NCI-H1105 (cell line): ENCODE measurements at regions not wholly inside any gene's neighbourhood (a gene's known extent, or its start where the extent isn't known, plus 50 kb on each side); places are given as distances from the start of the nearest gene placed in this dataset.
A peak's percentile ranks its signal among the peaks of the same experiment; 100 is the strongest.

Experiments used
- DNase-seq: peaks from one replicate; lab custom pipeline; 2025; lab: John Stamatoyannopoulos, UW

DNA sequence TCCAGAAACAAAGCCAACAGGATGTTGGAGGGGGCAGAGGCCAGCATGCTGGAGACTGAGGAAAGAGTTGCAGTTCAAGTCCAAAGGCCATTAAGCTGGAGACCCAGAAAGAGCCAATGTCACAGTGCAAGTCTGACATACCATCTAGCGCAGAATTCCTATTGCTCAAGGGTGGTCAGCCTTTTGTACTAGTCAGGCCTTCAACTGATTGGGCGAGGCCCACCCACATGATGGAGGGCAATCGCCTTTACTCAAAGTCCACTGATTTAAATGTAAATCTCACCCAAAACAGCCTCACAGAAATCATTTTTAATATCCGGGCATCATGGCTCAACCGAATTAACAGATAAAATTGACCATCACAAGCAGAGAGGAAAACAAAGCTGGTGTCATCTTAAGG lies 113.9 kb downstream of the RCN1 start:
- no peak for DNase-seq

DNA sequence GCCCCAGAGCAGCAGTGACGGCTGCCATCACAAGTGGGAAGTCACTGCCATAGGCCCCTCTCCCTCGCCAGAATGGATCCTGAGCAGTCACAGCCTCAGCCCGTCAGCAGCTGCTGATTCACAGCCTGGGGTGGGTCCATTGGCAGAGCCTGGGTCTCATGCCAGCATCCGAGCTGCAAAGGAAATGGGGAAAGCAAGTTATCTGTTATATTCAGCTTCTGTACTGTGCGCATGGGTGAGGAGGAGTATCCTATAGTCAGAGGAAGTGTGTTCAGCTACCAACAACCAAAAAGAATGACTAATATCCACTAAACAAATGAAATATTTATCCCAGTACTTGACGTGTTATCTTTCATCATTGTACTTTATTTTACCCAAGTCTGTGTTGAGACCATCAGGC lies 119.7 kb downstream of the RCN1 start:
- DNase-seq = no peak

DNA sequence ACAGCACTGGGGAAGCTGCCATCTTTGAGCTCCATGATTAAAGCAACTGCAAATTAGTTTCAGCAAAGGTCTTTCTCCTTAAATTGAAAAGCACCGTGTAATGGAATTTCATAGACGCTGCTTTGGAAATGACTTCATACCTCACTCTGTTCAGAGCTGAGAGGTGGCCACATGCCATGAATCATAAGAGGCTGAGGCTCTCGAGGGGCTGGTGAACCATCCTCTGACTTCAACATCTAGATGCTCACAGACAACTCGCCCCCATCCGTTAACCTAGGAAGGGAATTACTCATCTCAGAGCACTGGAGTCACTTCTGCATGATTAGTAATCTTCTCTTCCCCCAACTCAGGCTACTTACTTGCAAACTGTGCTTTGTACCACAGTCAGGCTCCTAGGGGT lies 122.3 kb downstream of the RCN1 start:
- DNase-seq = no peak

DNA sequence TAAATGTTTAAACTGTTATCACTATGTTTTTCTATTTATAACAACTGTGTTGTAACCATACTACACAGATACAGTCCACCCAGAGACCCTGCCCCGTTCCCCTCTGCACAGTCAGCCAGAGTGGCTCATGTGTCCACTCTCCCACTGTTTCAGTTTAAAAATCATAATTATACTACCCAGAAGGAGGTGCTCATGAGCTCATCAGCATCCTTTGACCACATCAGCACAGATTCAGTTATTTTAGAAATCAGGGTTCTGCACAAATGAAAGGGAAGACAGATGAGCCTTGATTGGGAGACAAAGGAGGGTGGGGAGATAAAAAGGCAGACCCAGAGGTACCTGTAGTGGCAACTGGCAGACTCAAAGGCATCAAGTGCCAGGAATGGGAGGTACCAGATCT lies 124.3 kb downstream of the RCN1 start:
- DNase-seq = no peak

DNA sequence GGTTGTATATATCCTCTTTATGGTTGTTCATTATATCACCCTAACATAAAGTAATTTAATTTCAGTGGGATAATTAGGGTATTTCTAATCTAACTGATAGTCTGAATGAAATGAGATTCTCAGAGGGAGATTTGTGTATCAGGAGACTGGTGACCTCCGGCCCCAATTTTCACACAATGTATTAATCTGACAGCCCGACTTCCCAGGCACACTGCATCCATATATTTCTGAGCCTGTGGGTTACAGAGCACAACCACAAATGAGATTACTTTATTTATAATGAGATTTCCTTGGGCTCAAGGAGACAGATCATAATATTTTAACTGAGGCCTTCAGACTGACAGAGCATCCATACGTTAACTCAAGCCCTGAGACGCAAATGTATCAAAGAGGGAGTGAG lies 125.9 kb downstream of the RCN1 start:
- no peak for DNase-seq

DNA sequence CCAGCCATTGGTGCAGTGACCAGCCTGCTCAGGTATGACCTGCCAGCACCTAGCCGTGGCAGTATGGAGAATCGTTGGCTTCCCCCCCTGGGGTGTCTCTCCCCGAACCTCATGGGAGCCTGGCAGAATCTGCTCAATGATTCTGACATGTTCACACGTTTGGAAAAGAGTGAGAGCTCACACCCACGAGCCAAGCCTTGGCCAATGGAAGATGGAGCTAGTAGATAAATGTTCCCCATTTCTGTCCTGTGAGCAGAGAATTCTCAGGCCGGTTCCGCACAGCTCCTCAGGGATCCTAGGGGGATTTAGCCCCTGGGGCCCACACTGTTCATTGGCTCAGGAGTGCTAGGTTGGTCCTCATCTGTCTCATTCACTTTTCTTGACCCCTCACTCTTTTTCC lies 128.4 kb downstream of the RCN1 start:
- no peak for DNase-seq

DNA sequence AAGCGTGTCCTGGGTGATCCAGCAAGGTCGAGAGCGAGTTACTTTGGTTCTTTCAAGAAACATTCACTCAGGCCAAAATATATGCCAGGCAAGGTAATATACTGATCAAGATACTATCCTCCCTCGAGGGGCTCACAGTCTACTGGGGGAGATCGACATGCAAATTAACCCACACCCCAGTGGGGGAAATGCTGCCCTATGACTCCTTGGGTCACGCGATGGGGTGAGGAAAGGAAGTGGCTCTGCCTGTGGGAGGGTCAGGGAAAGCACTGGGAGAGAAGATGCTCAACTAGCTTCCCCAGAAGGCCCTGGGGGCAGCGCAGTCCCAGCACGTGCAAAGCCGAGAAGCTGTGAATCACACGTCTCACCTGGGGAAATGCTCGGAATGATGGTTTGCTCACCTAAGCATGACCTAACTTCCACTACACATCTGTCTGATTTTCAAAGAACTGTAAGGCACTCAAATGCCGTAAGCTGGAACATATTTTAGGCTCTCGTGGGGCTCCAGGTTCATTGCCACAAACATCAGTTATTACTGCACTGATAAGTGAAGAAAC lies 130.7 kb downstream of the RCN1 start:
- DNase-seq = no peak

DNA sequence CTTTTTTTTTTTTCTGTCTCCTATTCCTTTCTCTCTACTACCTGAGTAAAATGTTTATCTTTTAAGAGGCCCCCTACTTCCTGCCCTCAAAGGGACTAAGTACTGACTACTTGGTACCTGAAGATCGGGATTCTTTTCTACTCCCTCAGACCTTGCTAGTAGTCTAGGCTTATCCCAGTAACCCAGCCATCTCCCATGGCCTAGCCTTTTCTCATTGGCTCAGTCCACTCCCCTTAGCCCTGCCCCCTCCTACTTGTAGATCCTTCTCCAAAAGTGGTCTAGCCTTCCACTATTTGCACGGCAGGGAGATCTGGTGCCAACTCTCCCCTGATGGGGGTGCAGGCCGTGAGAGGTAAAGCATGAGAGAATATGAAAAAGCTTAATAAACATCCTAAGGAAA lies 133.7 kb downstream of the RCN1 start:
- no peak for DNase-seq

DNA sequence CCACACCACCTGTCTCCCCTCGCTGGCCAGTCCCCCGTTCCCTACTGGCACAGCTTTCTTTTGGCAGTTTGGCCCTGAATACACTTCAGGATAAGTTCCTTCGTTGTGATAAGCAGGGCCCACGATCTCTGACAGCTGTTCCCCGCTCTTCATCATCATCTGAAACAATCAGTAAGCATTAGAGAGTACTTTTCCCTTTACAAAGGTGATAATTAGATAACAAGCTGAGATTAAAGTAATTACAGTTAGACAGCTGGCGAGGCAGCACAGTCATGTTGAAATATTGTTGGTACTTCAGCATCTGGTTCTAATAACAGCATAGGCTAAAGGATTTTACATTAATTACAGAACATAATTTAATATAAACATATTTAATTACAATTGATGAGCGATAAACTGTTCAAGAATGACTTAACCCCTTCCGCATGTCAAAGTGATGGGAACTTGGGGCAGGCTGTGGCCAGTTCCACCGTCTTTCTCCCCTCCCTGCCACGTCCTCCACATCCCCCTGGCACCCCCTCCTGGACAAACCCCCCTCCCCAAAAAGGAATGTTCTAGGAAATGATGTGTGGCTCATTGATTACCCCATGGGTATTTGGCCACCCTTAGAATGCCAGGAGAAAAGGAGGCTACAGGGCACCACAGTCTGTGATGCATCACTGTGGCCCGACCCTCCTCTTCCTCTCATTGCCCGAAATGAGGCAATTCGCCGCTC lies 134.9 kb downstream of the RCN1 start:
- peak; percentile 80 for DNase-seq

DNA sequence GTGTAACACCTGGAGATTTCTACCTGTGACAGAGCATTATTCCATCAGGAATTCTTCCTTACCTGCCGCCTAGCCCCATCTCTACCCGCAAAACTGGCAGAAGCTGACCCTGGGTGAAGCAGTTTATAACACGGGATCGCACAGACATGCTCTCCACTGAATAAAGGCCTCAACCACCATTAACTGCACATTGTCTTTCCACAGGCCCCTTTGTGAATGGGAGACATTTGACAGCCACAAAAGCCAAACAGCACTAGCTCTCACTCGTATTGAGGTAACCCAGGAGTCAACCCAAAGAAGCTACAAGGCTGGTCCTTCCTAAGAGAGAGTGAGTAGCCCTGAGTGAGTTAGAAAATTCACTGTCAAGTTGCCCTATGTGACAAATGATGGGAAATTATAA lies 135.6 kb downstream of the RCN1 start:
- DNase-seq = no peak

DNA sequence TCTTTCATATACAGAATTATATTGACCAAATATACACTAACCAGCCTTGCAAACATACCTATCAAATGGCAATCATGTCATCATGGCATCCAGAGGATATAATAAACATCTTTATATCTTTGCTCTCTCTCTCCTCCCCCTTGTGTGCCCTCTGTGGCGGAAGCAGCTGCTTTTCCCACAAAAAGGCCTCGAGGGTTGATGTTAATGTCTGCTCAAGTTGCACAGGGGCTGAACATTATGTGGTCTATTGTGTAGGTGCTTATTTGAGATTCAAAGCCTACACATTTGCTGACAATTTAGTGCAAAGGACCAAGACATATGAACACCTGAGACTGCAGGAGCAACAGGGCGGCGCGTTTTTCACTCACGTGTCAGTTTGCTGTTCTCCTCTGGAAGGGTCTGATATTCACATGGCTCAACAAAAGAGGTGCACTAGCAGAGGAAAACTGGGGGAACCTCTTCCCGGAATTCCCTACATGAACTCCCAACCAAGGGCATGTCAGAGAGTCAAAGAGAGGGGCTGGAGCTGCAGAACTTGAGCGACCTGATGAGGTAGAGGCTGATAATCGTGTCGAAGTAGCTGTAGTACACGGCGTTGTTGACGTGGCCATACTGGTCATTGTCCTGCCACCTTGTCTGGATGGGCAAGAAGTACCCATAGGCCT lies 138.8 kb downstream of the RCN1 start:
- no peak for DNase-seq

DNA sequence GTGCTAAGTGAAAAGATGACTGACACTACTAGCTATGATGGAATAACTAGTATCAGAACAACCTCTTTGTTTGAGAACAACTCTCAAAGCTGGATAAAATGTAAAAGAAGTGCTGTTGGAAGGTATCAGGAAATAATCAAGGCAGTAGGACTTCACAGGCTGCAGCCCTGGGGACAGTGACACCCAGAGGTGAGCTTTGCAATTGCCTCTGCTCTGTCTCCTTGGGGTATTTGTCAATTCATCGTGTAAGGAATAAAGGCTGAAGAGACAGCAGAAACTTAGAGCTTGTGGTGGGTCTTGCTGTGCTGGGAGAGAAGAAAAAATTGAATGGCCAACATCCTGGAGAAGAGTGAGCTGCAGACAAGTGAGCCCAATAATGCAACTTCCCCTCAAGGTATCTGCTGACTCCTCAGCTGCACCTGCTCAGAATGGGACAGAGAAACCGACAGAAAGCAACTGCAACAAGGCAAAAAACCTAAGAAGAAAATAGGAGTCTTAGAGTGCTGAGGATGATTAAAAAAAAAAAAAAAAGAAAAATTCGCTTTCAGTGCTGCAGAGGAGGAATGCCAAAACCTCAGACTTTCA lies 141.1 kb downstream of the RCN1 start:
- DNase-seq = peak; percentile 25

DNA sequence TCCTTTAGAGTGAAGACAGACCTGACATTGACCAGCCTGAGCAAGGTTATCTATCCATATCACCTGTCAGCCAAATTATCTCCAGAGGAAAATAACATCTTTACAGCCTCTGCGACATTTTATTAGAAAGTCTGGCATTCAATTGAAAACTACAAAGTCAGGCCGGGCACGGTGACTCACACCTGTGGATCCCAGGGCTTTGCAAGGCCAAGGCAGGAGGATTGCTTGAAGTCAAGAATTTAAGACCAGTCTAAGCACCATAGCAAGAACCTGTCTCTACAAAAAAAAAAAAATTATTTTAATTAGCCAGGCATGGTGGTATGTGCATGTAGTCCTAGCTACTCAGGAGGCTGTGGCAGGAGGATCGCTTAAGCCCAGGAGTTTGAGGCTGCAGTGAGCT lies 141.6 kb downstream of the RCN1 start:
- no peak for DNase-seq

DNA sequence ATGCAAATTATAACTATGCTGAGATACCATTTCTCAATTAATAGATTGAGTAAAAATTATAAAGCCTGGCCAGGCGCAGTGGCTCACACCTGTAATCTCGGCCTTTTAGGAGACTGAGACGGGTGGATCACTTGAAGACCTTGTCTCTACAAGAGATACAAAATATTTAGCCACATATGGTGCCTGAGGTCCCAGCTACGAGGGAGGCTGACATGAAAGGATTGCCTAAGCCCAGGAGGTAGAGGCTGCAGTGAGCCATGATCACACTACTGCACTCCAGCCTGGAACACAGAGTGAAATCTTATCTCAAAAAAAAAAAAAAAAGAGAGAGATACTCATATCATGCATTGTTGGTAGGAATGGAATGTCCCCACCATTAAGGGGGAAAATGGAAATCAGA lies 142.4 kb downstream of the RCN1 start:
- DNase-seq = no peak

DNA sequence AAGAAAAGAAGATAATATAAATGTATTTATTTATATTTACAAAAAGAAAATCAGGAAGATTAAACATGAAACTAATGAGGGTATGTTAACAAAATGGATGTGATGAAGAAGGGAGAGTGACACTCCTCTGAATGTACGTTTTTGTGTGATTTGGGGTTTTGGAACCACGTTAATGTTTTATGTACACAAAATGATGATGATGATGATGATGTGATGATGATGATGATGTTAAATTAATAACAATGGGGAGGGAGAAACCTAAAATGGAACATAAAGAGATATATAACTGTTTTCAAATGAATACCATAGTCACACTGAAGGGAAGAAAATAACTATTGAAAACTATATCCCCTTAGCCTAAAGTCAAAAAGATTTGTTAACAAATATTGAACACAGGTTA lies 143.1 kb downstream of the RCN1 start:
- DNase-seq = no peak

DNA sequence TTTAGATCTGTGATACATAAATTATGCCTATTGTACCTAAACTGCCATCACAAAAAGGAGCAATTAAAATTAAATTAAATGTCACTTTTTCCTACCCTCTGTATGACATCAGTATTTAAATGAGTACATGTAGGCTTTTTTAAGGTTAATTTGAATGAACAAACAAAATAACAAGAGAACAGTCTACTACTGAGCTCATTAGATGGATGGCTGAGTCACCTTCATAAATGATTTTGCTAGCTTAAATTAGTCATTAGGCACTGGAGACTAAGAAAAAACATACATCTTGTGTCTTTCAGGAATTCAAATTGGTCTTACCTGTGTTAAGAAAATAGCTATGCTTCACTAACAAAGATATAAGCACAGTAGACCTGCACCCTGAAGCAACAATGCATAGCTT lies 153.6 kb downstream of the RCN1 start:
- no peak for DNase-seq

DNA sequence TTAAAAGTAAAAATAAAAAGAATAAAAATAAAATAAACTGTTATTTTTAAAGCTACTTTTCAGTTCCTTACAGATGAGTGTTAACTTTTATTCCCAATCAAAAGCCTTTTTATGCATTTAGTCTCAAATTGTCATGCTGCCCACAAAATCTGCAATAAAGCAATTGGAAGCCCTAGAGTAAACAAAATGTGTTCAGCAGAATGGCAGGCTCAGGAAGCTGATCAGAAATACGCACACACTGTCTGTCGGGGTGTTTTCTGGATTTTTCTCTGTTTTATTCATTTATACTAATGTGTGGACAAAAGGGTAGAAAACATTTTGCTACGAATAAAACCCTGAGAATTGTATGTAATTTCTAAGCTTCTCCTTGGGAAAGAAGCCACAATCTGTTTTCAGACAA lies 162.8 kb downstream of the RCN1 start:
- DNase-seq = no peak

DNA sequence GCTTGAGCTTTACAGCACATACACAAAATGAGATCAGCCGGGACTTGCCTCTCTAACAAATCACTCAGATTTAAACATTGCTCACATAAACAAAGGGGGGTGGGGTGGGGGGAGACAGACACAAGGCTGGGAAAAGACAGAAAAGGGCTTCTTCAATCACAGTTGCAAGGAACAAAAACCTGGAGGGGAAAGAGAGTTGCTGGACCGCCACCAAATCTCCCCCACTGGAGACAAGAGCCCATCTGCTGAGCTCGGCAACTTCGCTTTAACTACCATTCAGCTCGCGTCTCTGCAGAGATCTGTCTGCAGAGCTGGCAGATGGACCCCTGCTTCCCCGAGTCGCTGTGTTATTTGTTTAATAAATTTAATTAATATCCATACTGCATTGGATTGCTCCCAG lies 165.0 kb downstream of the RCN1 start:
- DNase-seq = peak; percentile 89

DNA sequence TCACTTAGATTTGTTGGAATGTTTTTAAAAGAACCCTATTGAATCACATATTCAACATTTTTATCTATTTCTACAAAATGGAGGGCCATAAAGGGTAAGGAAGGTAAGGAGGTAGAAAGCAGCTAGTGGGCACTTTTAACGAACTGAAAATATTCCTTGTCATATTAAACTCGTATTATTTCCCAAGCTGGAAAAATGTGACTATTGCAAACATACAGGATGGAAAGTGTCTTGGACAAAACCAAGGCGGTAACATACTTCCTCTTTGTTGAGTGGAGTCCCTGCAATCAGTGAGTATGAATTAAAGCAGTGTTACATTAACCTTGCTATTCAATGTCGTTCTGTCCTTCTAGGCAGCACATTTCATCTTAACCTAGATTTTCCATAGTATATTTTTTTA lies 165.6 kb downstream of the RCN1 start:
- no peak for DNase-seq

DNA sequence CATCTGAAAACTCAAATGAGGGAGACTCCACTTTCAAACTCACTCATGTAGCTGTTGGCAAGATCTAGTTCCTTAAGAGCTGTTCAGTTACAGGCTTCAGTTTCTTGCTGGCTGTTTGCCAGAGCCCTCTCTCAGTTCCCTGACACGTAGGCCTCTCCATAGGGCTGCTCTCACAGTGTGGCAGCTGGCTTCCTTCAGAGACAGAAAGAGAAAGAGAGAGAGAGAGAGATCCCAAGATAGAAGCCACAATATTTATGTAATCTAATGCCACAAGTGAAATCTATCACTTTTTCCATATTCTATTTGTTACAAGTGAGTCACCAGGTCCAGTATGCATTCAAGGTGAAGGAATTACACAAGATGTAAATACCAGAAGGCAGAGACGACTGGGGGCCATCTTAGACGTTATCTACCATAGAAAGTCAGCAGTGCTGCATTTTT lies 168.8 kb downstream of the RCN1 start:
- no peak for DNase-seq

DNA sequence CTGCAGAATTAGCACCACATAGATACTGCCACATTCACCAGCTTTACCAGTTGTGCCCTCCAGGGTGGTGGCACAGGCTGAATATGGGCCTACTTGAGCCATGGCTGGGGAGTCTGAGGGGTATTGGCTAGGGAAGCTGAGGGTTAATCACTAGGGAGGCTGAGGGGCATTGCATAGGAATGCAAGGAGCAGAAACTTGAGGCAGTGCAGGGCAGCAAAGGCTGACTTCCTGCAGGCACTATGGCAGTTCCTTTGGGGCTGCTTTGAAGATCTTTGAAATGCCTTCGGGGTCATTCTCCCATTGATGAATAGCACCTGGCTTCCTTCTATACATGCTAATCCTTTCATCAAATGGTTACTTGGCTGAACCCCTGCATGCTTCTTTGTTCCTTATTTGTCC lies 171.5 kb downstream of the RCN1 start:
- no peak for DNase-seq

DNA sequence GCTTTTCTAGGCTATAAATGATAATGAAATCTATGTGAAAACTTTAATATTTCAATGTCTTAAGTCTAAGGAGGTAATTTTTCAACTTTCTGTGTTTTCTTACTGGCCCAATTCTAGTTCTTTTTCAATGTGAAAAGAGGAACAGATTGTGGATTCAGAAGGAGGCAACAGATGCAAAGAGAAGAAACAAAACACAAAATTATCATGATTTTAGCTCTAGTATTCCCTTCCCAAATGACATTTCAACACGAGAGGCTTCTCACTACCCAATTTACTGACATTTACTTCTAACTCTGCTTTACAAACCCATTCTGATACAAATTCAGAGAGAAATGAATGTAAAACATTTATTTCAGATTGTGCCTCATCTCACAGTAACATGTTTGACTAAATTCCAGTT lies 169.4 kb downstream of the WT1 start:
- DNase-seq = no peak

DNA sequence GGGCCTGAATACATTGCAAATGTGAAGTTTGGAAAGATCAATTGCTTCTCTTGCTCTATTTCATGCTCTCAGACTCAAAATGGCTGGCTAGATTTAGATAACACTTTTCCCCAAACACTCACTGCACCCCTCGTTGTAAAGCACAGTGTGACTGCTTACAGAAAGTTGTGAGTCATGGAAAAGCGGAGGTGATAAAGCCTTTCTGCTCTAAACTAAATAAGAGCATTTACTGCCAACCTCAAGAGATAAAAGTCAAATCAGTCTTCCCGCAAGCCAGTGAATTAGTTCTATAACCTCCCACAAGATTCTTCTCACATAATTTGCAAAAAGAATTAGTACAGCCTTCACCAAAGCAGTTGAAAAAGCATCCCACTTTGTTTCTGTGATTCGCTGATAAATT lies 168.7 kb downstream of the WT1 start:
- no peak for DNase-seq
